Ovary (tissue), 3 donors: ENCODE measurements at regions not wholly inside any gene's neighbourhood (a gene's known extent, or its start where the extent isn't known, plus 50 kb on each side); places are given as distances from the start of the nearest gene placed in this dataset.

Experiments
- EP300 ChIP-seq: sonication (generic); formaldehyde crosslinking; IDR thresholded peaks from one replicate; pipeline ENCODE4 v1.6.1; 2017; ENCODE audit warnings: antibody characterized with exemption
- TF ChIP-seq, protein P1 (sequence below), 3 donors: fragments of 450-650 bp in 2 of 3; fragments of 200-600 bp in 1 of 3; IDR thresholded peaks; one replicate each; pipeline versions ENCODE4 v1.5.1 to v1.8.0; 2016 to 2022; ENCODE audit warnings: antibody characterized with exemption in 3 of 3, mild to moderate bottlenecking in 1 of 3
- donor health status: DM: no; HTN: no; CAD: no.

DNA sequence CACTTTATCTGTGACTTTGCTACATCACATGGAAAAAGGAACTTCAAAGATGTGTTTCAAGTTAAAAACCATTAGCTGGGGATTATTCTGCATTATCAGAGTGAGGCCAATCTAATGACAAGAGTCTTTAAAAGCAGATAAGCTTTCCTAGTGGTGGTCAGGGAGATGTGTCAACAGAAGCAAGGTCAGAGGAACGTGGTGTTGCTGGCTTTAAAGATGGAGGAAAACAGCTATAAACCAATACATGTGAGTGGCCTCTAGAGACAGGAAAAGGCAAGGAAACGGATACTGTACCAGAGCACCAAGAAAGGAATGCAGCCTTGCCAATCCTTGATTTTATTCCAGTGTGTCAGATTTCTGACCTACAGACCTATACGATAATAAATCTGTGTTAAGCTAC, 204.2 kb downstream of the TAF11L14 start:
- TF ChIP-seq EP300: no peak
- TF ChIP-seq, protein P1, sequence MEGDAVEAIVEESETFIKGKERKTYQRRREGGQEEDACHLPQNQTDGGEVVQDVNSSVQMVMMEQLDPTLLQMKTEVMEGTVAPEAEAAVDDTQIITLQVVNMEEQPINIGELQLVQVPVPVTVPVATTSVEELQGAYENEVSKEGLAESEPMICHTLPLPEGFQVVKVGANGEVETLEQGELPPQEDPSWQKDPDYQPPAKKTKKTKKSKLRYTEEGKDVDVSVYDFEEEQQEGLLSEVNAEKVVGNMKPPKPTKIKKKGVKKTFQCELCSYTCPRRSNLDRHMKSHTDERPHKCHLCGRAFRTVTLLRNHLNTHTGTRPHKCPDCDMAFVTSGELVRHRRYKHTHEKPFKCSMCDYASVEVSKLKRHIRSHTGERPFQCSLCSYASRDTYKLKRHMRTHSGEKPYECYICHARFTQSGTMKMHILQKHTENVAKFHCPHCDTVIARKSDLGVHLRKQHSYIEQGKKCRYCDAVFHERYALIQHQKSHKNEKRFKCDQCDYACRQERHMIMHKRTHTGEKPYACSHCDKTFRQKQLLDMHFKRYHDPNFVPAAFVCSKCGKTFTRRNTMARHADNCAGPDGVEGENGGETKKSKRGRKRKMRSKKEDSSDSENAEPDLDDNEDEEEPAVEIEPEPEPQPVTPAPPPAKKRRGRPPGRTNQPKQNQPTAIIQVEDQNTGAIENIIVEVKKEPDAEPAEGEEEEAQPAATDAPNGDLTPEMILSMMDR (IDR thresholded peaks at IDR 0.05): no peak
